Suprapubic skin (tissue), 3 donors: ENCODE measurements at regions not wholly inside any gene's neighbourhood (a gene's known extent, or its start where the extent isn't known, plus 50 kb on each side); places are given as distances from the start of the nearest gene placed in this dataset.

Experiments
- CTCF ChIP-seq, 2 donors: fragments of 200-600 bp in 1 of 2; fragments of 450-650 bp in 1 of 2; sonication (generic) in 1 of 2; IDR thresholded peaks; one replicate each; pipeline ENCODE4 v1.5.1; 2016 to 2019; ENCODE audit warnings: antibody characterized with exemption in 2 of 2, mild to moderate bottlenecking in 1 of 2, moderate library complexity in 1 of 2
- EP300 ChIP-seq: sonication (generic); formaldehyde crosslinking; IDR thresholded peaks from one replicate; pipeline ENCODE4 v1.6.1; 2017; ENCODE audit warnings: antibody characterized with exemption
- POLR2A ChIP-seq, 2 donors: fragments of 450-650 bp; IDR thresholded peaks; one replicate each; pipeline ENCODE4 v1.6.1; 2017; ENCODE audit warnings: antibody characterized with exemption in 2 of 2, mild to moderate bottlenecking in 2 of 2, moderate library complexity in 2 of 2

- TF ChIP-seq CTCF (IDR thresholded peaks at IDR 0.05) (no peak), POLR2A (IDR thresholded peaks at IDR 0.05) (no peak), EP300 (no peak)
Observed at GRCh38 chr12:11446372-11446771, 51.0 kb upstream of the PRB2 start.
